IMR-90 (cell line): ENCODE measurements at regions not wholly inside any gene's neighbourhood (a gene's known extent, or its start where the extent isn't known, plus 50 kb on each side); places are given as distances from the start of the nearest gene placed in this dataset.
A peak's percentile ranks its signal among the peaks of the same experiment; 100 is the strongest.

ENCODE experiments used
- ATAC-seq: fragments of 200-7000 bp; cut with Tn5 transposase; 2 replicates; pipeline ENCODE4 v1.9.1; 2020; ENCODE audit warnings: low read depth, mild to moderate bottlenecking, moderate library complexity
- BruUV-seq: library from RNA; stranded (reverse); fragments of 400-500 nt; replicated peaks from 2 replicates; lab custom pipeline; 2021; lab: Mats Ljungman, UMichigan
- CTCF ChIA-PET: fragments of 300-600 bp; formaldehyde crosslinking; extraction: SDS; loops from one replicate; lab custom pipeline; 2021; ENCODE audit warnings: antibody characterized with exemption; lab: Yijun Ruan, JAX
- POLR2A ChIA-PET: fragments of 300-600 bp; sonication (Branson Sonifier 250); formaldehyde crosslinking; loops from one replicate; lab custom pipeline; 2022; ENCODE audit warnings: antibody characterized with exemption; ENCODE audit not compliant: unreplicated experiment; lab: Charles Lee
- DNase-seq: peaks from one replicate; pipeline ENCODE4 v3.0.0; 2013
- H2AFZ ChIP-seq: replicated peaks from 2 replicates; pipeline ENCODE3; 2013; ENCODE audit warnings: low read length, mild to moderate bottlenecking; ENCODE audit not compliant: poor library complexity
- H2AK5ac ChIP-seq: 2 replicates; pipeline ENCODE4 v1.6.1; 2013; ENCODE audit warnings: low read depth, low read length, inconsistent platforms
- H2AK9ac ChIP-seq: replicated peaks from 2 replicates; pipeline ENCODE3; 2013; ENCODE audit warnings: mild to moderate bottlenecking, low read depth, low read length, moderate library complexity; ENCODE audit not compliant: poor library complexity
- H2BK120ac ChIP-seq: 2 replicates; pipeline ENCODE4 v1.6.1; 2013; ENCODE audit warnings: low read depth, low read length, inconsistent platforms
- H2BK15ac ChIP-seq: 3 replicates; pipeline ENCODE4 v1.6.1; 2013; ENCODE audit warnings: low read depth, low read length, inconsistent platforms
- H2BK20ac ChIP-seq: 2 replicates; pipeline ENCODE4 v1.6.1; 2013; ENCODE audit warnings: low read depth, mild to moderate bottlenecking, inconsistent platforms, low read length, moderate library complexity
- H2BK5ac ChIP-seq: 2 replicates; pipeline ENCODE4 v1.6.1; 2013; ENCODE audit warnings: mild to moderate bottlenecking, low read depth, low read length, inconsistent platforms; ENCODE audit not compliant: poor library complexity, severe bottlenecking
- H3K14ac ChIP-seq: replicated peaks from 2 replicates; pipeline ENCODE4 v1.6.1; 2013; ENCODE audit warnings: low read depth, low read length, inconsistent platforms
- H3K18ac ChIP-seq: 2 replicates; pipeline ENCODE4 v1.6.1; 2013; ENCODE audit warnings: low read depth, low read length, control low read depth
- H3K23ac ChIP-seq: 2 replicates; pipeline ENCODE4 v1.6.1; 2013; ENCODE audit warnings: low read depth, low read length, inconsistent platforms
- H3K27ac ChIP-seq: 2 replicates; pipeline ENCODE4 v1.5.1; 2013; ENCODE audit warnings: mild to moderate bottlenecking, control low read depth, low read length; ENCODE audit not compliant: insufficient read depth
- H3K27me3 ChIP-seq: 2 replicates; pipeline ENCODE4 v1.6.1; 2013; ENCODE audit warnings: low read length; ENCODE audit not compliant: control insufficient read depth, insufficient read depth
- H3K36me3 ChIP-seq: 2 replicates; pipeline ENCODE4 v1.6.1; 2013; ENCODE audit warnings: low read length, mixed read lengths; ENCODE audit not compliant: control insufficient read depth, insufficient read depth
- H3K4ac ChIP-seq: 2 replicates; pipeline ENCODE4 v1.6.1; 2013; ENCODE audit warnings: low read depth, low read length, inconsistent platforms
- H3K4me1 ChIP-seq: 2 replicates; pipeline ENCODE4 v1.6.1; 2013; ENCODE audit warnings: low read length, mixed read lengths; ENCODE audit not compliant: control insufficient read depth, insufficient read depth
- H3K4me2 ChIP-seq: 2 replicates; pipeline ENCODE4 v1.6.1; 2013; ENCODE audit warnings: low read depth, mild to moderate bottlenecking, control low read depth, low read length, moderate library complexity
- H3K4me3 ChIP-seq: 2 replicates; pipeline ENCODE4 v1.5.1; 2013; ENCODE audit warnings: low read depth, mild to moderate bottlenecking, control low read depth, low read length, moderate library complexity; ENCODE audit not compliant: insufficient read depth
- H3K56ac ChIP-seq: 2 replicates; pipeline ENCODE4 v1.6.1; 2013; ENCODE audit warnings: low read length, inconsistent platforms; ENCODE audit not compliant: insufficient read depth; ENCODE audit errors: extremely low read depth
- H3K79me1 ChIP-seq, 2 experiments: 2 replicates each; pipeline ENCODE4 v1.6.1; 2013; ENCODE audit warnings: low read length in 2 of 2, inconsistent platforms in 1 of 2, low read depth in 1 of 2
- H3K9ac ChIP-seq: 2 replicates; pipeline ENCODE4 v1.6.1; 2013; ENCODE audit warnings: low read depth, low read length, control low read depth
- H3K9me1 ChIP-seq: 2 replicates; pipeline ENCODE4 v1.6.1; 2013; ENCODE audit warnings: low read length, inconsistent platforms; ENCODE audit not compliant: insufficient read depth
- H3K9me3 ChIP-seq: 2 replicates; pipeline ENCODE4 v1.6.1; 2013; ENCODE audit warnings: low read length; ENCODE audit not compliant: control insufficient read depth, insufficient read depth
- H4K20me1 ChIP-seq: 2 replicates; pipeline ENCODE4 v1.6.1; 2013; ENCODE audit warnings: low read length, inconsistent platforms; ENCODE audit not compliant: insufficient read depth
- H4K5ac ChIP-seq: 2 replicates; pipeline ENCODE4 v1.6.1; 2013; ENCODE audit warnings: mild to moderate bottlenecking, low read depth, low read length, control low read depth
- H4K8ac ChIP-seq, 2 experiments: 2 replicates each; pipeline ENCODE4 v1.6.1; 2013; ENCODE audit warnings: low read depth in 2 of 2, low read length in 2 of 2, control low read depth in 1 of 2, inconsistent platforms in 1 of 2
- H4K91ac ChIP-seq: 2 replicates; pipeline ENCODE4 v1.6.1; 2013; ENCODE audit warnings: low read depth, low read length, inconsistent platforms; ENCODE audit not compliant: insufficient read depth
- SMC3 ChIP-seq: fragments of 150-350 bp; IDR thresholded peaks from 2 replicates; pipeline ENCODE4 v1.6.1; 2016; ENCODE audit warnings: low read depth, mild to moderate bottlenecking, antibody characterized with exemption, low read length, moderate library complexity
- WGBS, 2 experiments: methylation state at CpG; one replicate each; pipeline versions ENCODE4 v1.1.5 to v1.1.7; 2013; ENCODE audit warnings: missing lambda C conversion rate in 2 of 2; ENCODE audit not compliant: insufficient read length in 1 of 2; ENCODE audit errors: extremely low coverage in 2 of 2; 5-methylcytosine and 5-hydroxymethylcytosine counted together
- dilution Hi-C: fragments of 300-500 bp; cut with HindIII; formaldehyde crosslinking; loops from one replicate; pipeline ENCODE4 v1.14.3; 2018; ENCODE audit warnings: low sequenced_read_pairs; ENCODE audit not compliant: unreplicated experiment
- in situ Hi-C: fragments of 300-500 bp; cut with MboI; formaldehyde crosslinking; loops from 3 replicates; pipeline ENCODE4 v1.14.3; 2019; ENCODE audit warnings: low sequenced_read_pairs, inconsistent platforms, mixed read lengths
- intact Hi-C: fragments of 100-400 bp; cut with micrococcal nuclease; formaldehyde crosslinking; loops from 2 replicates; pipeline ENCODE4 v1.10.0; 2022
- TF ChIP-seq, protein P1 (sequence below): conservative IDR thresholded peaks from 2 replicates; pipeline ENCODE4 v1.5.1; 2012; ENCODE audit warnings: mild to moderate bottlenecking, low read depth, low read length, improper control_type of control experiment

DNA sequence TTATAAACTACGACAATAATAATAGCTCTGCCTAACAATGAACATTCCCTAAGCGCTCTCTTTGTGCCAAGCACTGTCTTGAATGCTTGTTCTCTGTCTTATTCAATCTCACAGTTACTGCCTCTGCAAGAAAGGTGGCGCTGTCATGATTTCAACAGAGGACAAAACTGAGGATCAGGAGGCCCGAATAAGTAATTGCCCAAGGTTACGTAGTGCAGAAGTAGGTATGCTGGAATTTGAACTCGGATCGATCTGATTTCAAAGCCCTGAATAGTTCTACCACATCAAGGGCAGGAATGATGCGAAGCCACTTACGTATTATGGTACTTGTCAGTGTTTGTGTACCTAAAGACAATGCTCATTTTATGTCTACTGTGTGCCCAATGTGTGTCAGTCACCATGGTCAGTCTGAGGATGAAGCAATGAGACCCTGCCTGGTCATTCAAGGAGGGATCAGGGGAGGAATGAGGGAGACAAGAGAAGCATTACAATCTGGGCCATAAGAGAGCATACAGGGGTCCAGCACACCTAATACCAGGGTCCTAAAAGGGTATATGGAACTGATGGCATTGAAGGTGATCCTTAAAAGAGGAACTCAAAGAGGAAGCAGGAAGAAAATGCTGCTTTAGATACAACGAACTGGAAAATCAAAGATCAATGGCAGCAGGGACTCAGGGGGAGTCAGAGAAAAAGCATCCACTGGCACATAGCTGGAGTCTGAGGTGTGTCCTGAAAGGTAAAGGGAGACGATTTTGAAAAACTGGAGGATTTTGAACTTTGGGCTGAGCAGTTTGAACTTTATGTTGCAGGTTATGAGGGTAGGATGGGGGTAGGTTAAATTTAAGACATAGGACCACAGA, 389.2 kb downstream of the PLPP3 start:
- H3K23ac ChIP-seq: no peak overlapping the region
- no peak for TF ChIP-seq SMC3
- TF ChIP-seq, protein P1, sequence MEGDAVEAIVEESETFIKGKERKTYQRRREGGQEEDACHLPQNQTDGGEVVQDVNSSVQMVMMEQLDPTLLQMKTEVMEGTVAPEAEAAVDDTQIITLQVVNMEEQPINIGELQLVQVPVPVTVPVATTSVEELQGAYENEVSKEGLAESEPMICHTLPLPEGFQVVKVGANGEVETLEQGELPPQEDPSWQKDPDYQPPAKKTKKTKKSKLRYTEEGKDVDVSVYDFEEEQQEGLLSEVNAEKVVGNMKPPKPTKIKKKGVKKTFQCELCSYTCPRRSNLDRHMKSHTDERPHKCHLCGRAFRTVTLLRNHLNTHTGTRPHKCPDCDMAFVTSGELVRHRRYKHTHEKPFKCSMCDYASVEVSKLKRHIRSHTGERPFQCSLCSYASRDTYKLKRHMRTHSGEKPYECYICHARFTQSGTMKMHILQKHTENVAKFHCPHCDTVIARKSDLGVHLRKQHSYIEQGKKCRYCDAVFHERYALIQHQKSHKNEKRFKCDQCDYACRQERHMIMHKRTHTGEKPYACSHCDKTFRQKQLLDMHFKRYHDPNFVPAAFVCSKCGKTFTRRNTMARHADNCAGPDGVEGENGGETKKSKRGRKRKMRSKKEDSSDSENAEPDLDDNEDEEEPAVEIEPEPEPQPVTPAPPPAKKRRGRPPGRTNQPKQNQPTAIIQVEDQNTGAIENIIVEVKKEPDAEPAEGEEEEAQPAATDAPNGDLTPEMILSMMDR: 0 out of 2 replicates have a peak, but pooled peaks have one; percentile 8
- H3K27ac ChIP-seq: no peak overlapping the region
- in situ Hi-C loops (no loop called here), dilution Hi-C loops (no loop called here), intact Hi-C loops (loop anchor here (10.0 kb wide), 1 partner anchor 295 kb away; no protein-coding TSS in a partner anchor)
- no peaks in the 10 kb centered on the region for H4K20me1 ChIP-seq
- H3K9me3 ChIP-seq: no peaks in the 10 kb centered on the region
- H2BK15ac ChIP-seq: no peak overlapping the region
- no peak for DNase-seq
- no peak overlapping the region for H2BK120ac ChIP-seq
- 0 out of 2 replicates have a peak, but pooled peaks cover 2% of the 10 kb centered on the region for H3K9me1 ChIP-seq
- POLR2A ChIA-PET: no interaction called here
- H4K5ac ChIP-seq: no peak overlapping the region; the same call in 1 of the 2 replicates
- 97% methylated on average over 5 of the region's 11 CpGs; no CpG with 5 or more reads in 1 of the 2 experiments for WGBS, 2 experiments
- H4K8ac ChIP-seq: no peak overlapping the region
- no peak overlapping the region for H2AK9ac ChIP-seq
- no peak overlapping the region for H2BK5ac ChIP-seq
- no peak overlapping the region for H2BK20ac ChIP-seq
- H4K91ac ChIP-seq: no peak overlapping the region
- no peak overlapping the region for H3K56ac ChIP-seq
- H3K4me3 ChIP-seq: no peak overlapping the region
- no peaks in the 10 kb centered on the region; the same call in 1 of the 2 replicates for H3K27me3 ChIP-seq
- no peaks in the 10 kb centered on the region for H3K36me3 ChIP-seq
- H3K18ac ChIP-seq: no peak overlapping the region
- 0 out of 2 replicates have a peak overlapping the region, but pooled peaks have one; percentile 11 for H2AK5ac ChIP-seq
- ATAC-seq: no peak
- CTCF ChIA-PET: interaction anchor here (0.6 kb wide), 1 partner anchor 51 kb away, joined by 11 read pairs; no protein-coding TSS in a partner anchor
- BruUV-seq: no TSS peak
- no peak overlapping the region for H2AFZ ChIP-seq
- H3K4me1 ChIP-seq: peaks cover 8% of the 10 kb centered on the region
- H3K4ac ChIP-seq: no peak overlapping the region
- H3K79me1 ChIP-seq: no peaks in the 10 kb centered on the region
- H3K9ac ChIP-seq: no peak overlapping the region
- no peak overlapping the region for H3K14ac ChIP-seq
- H3K4me2 ChIP-seq: no peak overlapping the region
